Prostate gland (tissue), 2 donors: ENCODE measurements at regions not wholly inside any gene's neighbourhood (a gene's known extent, or its start where the extent isn't known, plus 50 kb on each side); places are given as distances from the start of the nearest gene placed in this dataset.

ENCODE experiments used
- CTCF ChIP-seq, 4 experiments: fragments of 200-600 bp in 2 of 4; fragments of 450-650 bp in 2 of 4; sonication (generic) in 2 of 4; IDR thresholded peaks; 1 replicate in 3 of 4; 2 replicates in 1 of 4; pipeline ENCODE4 v1.5.1; 2016 to 2019; ENCODE audit warnings: antibody characterized with exemption in 4 of 4, mild to moderate bottlenecking in 2 of 4, moderate library complexity in 2 of 4
- POLR2A ChIP-seq: fragments of 450-650 bp; IDR thresholded peaks from one replicate; pipeline ENCODE4 v1.6.1; 2016; ENCODE audit warnings: antibody characterized with exemption, mild to moderate bottlenecking

- no peak for TF ChIP-seq CTCF (IDR thresholded peaks at IDR 0.05)
- TF ChIP-seq POLR2A, result no peak
Measured at GRCh38 chr2:224187220-224187619, 148.1 kb upstream of the SERPINE2 start.
